Right atrium auricular region (tissue), 2 donors: ENCODE measurements at regions not wholly inside any gene's neighbourhood (a gene's known extent, or its start where the extent isn't known, plus 50 kb on each side); places are given as distances from the start of the nearest gene placed in this dataset.
"Not testable (repeated sequence)": the region's sequence is repeated elsewhere in the genome, so short reads cannot be mapped to it uniquely, and the experiment has no call there.

Experiments used
- DNase-seq: peaks from one replicate; pipeline ENCODE4 v3.0.0-alpha.2; 2019; ENCODE audit warnings: low spot score
- H3K27ac ChIP-seq, 2 donors: fragments of 200-600 bp; sonication (generic); 1 replicate in 1 of 2; 2 replicates in 1 of 2; pipeline ENCODE4 v1.5.1; 2016 to 2019
- H3K27me3 ChIP-seq, 2 donors: fragments of 200-600 bp; sonication (generic); one replicate each; pipeline versions ENCODE4 v1.5.1 to v1.6.0; 2017 to 2019
- H3K36me3 ChIP-seq: fragments of 200-600 bp; sonication (generic); one replicate; pipeline ENCODE4 v1.5.1; 2016
- H3K4me1 ChIP-seq, 2 donors: fragments of 200-600 bp; sonication (generic); one replicate each; pipeline versions ENCODE4 v1.5.1 to v1.6.0; 2017 to 2019
- H3K4me3 ChIP-seq, 2 donors: fragments of 200-600 bp; sonication (generic); 1 replicate in 1 of 2; 2 replicates in 1 of 2; pipeline ENCODE4 v1.5.1; 2017 to 2019; ENCODE audit warnings: mild to moderate bottlenecking in 1 of 2, moderate library complexity in 1 of 2
- H3K9me3 ChIP-seq, 2 donors: fragments of 200-600 bp; sonication (generic); one replicate each; pipeline ENCODE4 v1.5.1; 2019
- CTCF ChIP-seq, 2 donors: fragments of 200-600 bp; sonication (generic); IDR thresholded peaks; one replicate each; pipeline ENCODE4 v1.5.1; 2019; ENCODE audit warnings: antibody characterized with exemption in 2 of 2

GRCh38 chr12:72746048-72746447 is 473.9 kb downstream of the TRHDE start:
- H3K4me1 ChIP-seq, result no peaks in the 10 kb centered on the region
- DNase-seq, result no peak
- H3K27ac ChIP-seq, result no peak overlapping the region
- no peaks in the 10 kb centered on the region for H3K27me3 ChIP-seq
- no peaks in the 10 kb centered on the region for H3K36me3 ChIP-seq
- H3K9me3 ChIP-seq, result peaks cover 0 to 14% of the 10 kb centered on the region in 2 donors
- no peak for TF ChIP-seq CTCF (IDR thresholded peaks at IDR 0.05)
- H3K4me3 ChIP-seq, result no peak overlapping the region

- no peaks in the 10 kb centered on the region for H3K36me3 ChIP-seq
- peaks cover 0 to 11% of the 10 kb centered on the region in 2 donors for H3K9me3 ChIP-seq
- no peak for TF ChIP-seq CTCF (IDR thresholded peaks at IDR 0.05)
- DNase-seq, result no peak
- no peak overlapping the region for H3K27ac ChIP-seq
- H3K4me3 ChIP-seq, result no peak overlapping the region
- H3K27me3 ChIP-seq, result no peaks in the 10 kb centered on the region
- no peaks in the 10 kb centered on the region for H3K4me1 ChIP-seq
Observed at GRCh38 chr12:72747111-72747849, 475.1 kb downstream of the TRHDE start.

- H3K4me1 ChIP-seq, result no peaks in the 10 kb centered on the region
- no peak for DNase-seq
- H3K27ac ChIP-seq, result no peak overlapping the region
- no peaks in the 10 kb centered on the region for H3K9me3 ChIP-seq
- no peaks in the 10 kb centered on the region for H3K36me3 ChIP-seq
- H3K27me3 ChIP-seq, result no peaks in the 10 kb centered on the region
- TF ChIP-seq CTCF (IDR thresholded peaks at IDR 0.05), result no peak
- H3K4me3 ChIP-seq, result no peak overlapping the region
Observed at GRCh38 chr12:72748971-72749370, 476.8 kb downstream of the TRHDE start.

GRCh38 chr12:72753571-72753970 is 481.4 kb downstream of the TRHDE start:
- DNase-seq, result no peak
- no peak for TF ChIP-seq CTCF (IDR thresholded peaks at IDR 0.05)
- H3K4me3 ChIP-seq, result no peak overlapping the region
- no peak overlapping the region for H3K27ac ChIP-seq
- H3K9me3 ChIP-seq, result peaks cover 0 to 5% of the 10 kb centered on the region in 2 donors
- no peaks in the 10 kb centered on the region for H3K36me3 ChIP-seq
- H3K4me1 ChIP-seq, result no peaks in the 10 kb centered on the region
- H3K27me3 ChIP-seq, result no peaks in the 10 kb centered on the region

- not testable (repeated sequence) for H3K27ac ChIP-seq, H3K9me3 ChIP-seq, DNase-seq, H3K27me3 ChIP-seq, H3K36me3 ChIP-seq, H3K4me3 ChIP-seq, H3K4me1 ChIP-seq
Observed at GRCh38 chr12:72754026-72754425, 481.9 kb downstream of the TRHDE start.

GRCh38 chr12:72766517-72766916 is 494.3 kb downstream of the TRHDE start:
- Histone ChIP-seq H3K27ac (no peak overlapping the region), H3K27me3 (no peaks in the 10 kb centered on the region), H3K4me3 (no peak overlapping the region), H3K36me3 (no peaks in the 10 kb centered on the region), H3K9me3 (no peaks in the 10 kb centered on the region), H3K4me1 (no peaks in the 10 kb centered on the region)
- no peak for TF ChIP-seq CTCF (IDR thresholded peaks at IDR 0.05)
- DNase-seq, result no peak
